Transverse colon (tissue), 3 donors: ENCODE measurements at regions not wholly inside any gene's neighbourhood (a gene's known extent, or its start where the extent isn't known, plus 50 kb on each side); places are given as distances from the start of the nearest gene placed in this dataset.
"Not testable (repeated sequence)": the region's sequence is repeated elsewhere in the genome, so short reads cannot be mapped to it uniquely, and the experiment has no call there.

Source experiments
- CTCF ChIP-seq, 5 experiments: fragments of 200-600 bp in 3 of 5; fragments of 450-650 bp in 2 of 5; sonication (generic) in 3 of 5; IDR thresholded peaks; 1 replicate in 2 of 5; 2 replicates in 3 of 5; pipeline ENCODE4 v1.5.1; 2016 to 2017; ENCODE audit warnings: antibody characterized with exemption in 5 of 5, inconsistent platforms in 3 of 5, mild to moderate bottlenecking in 2 of 5, moderate library complexity in 1 of 5
- POLR2A ChIP-seq: fragments of 450-650 bp; IDR thresholded peaks from one replicate; pipeline ENCODE4 v1.6.1; 2016; ENCODE audit warnings: antibody characterized with exemption, mild to moderate bottlenecking, moderate library complexity

GRCh38 chr2:94587042-94587441, 284.2 kb upstream of the TEKT4 start:
- not testable (repeated sequence) for TF ChIP-seq CTCF (IDR thresholded peaks at IDR 0.05); POLR2A
